ENCODE measurements at regions not wholly inside any gene's neighbourhood (a gene's known extent, or its start where the extent isn't known, plus 50 kb on each side); places are given as distances from the start of the nearest gene placed in this dataset.

GRCh38 chr14:44165286-44165685 lies 341.8 kb downstream of the FSCB start:
- Histone ChIP-seq H3K4me1 (ENCODE audit: control insufficient read depth, insufficient read depth, low read length) (no peaks in the 10 kb centered on the region), H3K18ac (ENCODE audit: low read depth, low read length) (no peak overlapping the region), H2AK5ac (ENCODE audit: low read depth, low read length) (no peak overlapping the region), H3K27me3 (ENCODE audit: control insufficient read depth, insufficient read depth, low read length) (no peaks in the 10 kb centered on the region), H2BK15ac (ENCODE audit: low read depth, low read length) (no peak overlapping the region), H2BK120ac (ENCODE audit: low read depth, low read length) (no peak overlapping the region), H3K36me3 (ENCODE audit: control insufficient read depth, insufficient read depth, low read length) (no peaks in the 10 kb centered on the region), H3K23ac (ENCODE audit: low read depth, low read length) (no peak overlapping the region), H2BK5ac (ENCODE audit: low read depth, low read length, poor library complexity, severe bottlenecking) (no peak overlapping the region), H3K4me3 (ENCODE audit: insufficient read depth, low read depth, low read length) (no peak overlapping the region), H3K79me1 (ENCODE audit: low read depth in 1 of 2, low read length in 2 of 2) (no peaks in the 10 kb centered on the region), H3K4me2 (ENCODE audit: low read depth, low read length) (no peak overlapping the region), H4K20me1 (ENCODE audit: insufficient read depth, low read length) (no peaks in the 10 kb centered on the region), H3K56ac (ENCODE audit: extremely low read depth, insufficient read depth, low read length) (no peak overlapping the region), H4K5ac (ENCODE audit: low read depth, low read length) (no peak overlapping the region), H4K91ac (ENCODE audit: insufficient read depth, low read depth, low read length) (no peak overlapping the region), H2AK9ac (replicated peaks; ENCODE audit: low read depth, low read length, poor library complexity) (no peak overlapping the region), H3K9me3 (ENCODE audit: control insufficient read depth, insufficient read depth, low read length) (peaks cover 6% of the 10 kb centered on the region), H3K9me1 (ENCODE audit: insufficient read depth, low read length) (no peaks in the 10 kb centered on the region), H2AFZ (replicated peaks; ENCODE audit: low read length, poor library complexity) (no peak overlapping the region), H3K27ac (ENCODE audit: insufficient read depth, low read length) (no peak overlapping the region), H3K9ac (ENCODE audit: low read depth, low read length) (no peak overlapping the region), H2BK20ac (ENCODE audit: low read depth, low read length) (no peak overlapping the region), H3K14ac (replicated peaks; ENCODE audit: low read depth, low read length) (no peak overlapping the region), H3K4ac (ENCODE audit: low read depth, low read length) (no peak overlapping the region), H4K8ac (ENCODE audit: low read depth in 2 of 2, low read length in 2 of 2) (no peak overlapping the region)
- ChIA-PET POLR2A (ENCODE audit: unreplicated experiment) (no interaction called here), CTCF (no interaction called here)
- intact Hi-C loops (cut with micrococcal nuclease) (no loop called here), dilution Hi-C loops (cut with HindIII; ENCODE audit: low sequenced_read_pairs, unreplicated experiment) (no loop called here), in situ Hi-C loops (cut with MboI; ENCODE audit: low sequenced_read_pairs) (no loop called here)
- DNase-seq (no peak), ATAC-seq (ENCODE audit: low read depth) (no peak)
- no CpG with 5 or more reads among the region's 1 CpG for WGBS, 2 experiments (ENCODE audit: extremely low coverage in 2 of 2, insufficient read length in 1 of 2)
- BruUV-seq (replicated peaks) = no TSS peak
- no peak for TF ChIP-seq SMC3 (IDR thresholded peaks at IDR 0.05; ENCODE audit: low read depth, low read length)
